Right forelimb (tissue), 1 donor: ENCODE measurements at regions not wholly inside any gene's neighbourhood (a gene's known extent, or its start where the extent isn't known, plus 50 kb on each side); places are given as distances from the start of the nearest gene placed in this dataset.

Source experiments
- DNase-seq: peaks from one replicate; pipeline ENCODE4 v3.0.0-alpha.2; 2018

DNA sequence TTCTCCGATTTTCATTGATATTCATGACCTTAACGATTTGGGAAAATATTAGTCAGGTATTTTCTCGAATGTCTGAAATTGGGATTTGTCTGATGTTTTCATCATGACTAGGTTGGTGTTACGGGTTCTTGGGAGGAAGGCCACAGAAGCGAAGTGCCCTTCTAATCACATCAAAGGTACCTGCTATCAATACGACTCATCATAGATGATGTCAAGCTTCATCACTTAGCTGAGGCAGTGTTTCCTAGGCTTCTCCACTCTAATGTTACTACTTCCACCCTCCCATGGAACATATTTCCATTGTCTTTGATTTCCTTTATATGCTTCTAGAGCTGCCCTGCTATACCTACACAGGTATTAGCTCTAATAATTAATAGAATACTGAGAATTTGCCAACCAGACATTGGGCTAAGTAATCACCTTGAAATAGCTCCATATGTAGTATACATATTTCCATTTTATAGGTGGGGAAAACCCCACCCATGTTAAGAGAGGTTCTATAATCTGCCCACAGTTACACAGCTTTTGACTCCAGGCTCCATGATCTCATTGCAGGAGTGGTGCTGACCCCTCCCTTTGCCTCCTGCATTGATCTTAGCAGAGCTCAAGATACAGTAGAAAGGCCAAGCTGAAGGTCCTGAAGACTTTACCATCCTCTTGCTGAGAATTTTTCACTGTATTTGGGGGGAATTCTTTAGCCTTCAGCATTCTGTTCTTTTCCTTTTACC lies 238.6 kb upstream of the ADAMTSL1 start:
- no peak for DNase-seq

DNA sequence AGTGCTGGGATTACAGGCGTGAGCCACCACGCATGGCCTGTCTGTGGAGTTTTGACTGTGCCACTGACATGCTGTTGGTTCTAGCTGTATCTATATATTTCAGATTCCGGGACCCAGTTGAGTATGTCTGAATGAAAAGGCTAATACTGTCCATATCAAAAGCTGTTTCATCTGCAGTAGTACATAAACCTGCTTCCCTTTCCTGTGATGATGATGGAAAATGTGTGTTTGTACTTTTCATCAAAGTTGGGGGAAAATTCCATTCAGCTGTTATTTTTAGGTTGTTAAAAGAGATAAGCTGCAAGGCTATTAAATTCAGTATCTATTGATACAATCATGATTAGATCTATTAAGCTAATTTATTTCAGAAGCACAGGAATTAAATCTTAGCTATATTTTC lies 237.6 kb upstream of the ADAMTSL1 start:
- DNase-seq = no peak

DNA sequence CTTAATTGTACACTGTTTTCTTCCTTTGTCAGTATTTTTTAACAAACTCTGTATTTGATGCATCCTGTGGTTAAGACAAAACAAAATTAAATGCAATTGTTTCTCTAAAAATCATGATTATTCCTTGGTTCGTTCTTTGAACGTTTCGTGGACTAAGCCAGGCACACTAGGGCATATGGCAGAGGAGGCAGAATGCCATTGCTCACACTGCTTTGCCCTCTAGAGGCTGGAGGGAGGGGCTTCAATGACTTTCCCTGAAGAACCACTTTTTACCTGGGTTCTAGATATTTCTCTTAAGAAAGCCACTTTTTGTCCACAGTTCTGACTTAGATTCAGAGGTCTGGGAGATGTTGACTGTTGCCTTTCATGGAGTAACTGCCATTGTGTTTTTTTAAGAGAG lies 236.2 kb upstream of the ADAMTSL1 start:
- DNase-seq = no peak

DNA sequence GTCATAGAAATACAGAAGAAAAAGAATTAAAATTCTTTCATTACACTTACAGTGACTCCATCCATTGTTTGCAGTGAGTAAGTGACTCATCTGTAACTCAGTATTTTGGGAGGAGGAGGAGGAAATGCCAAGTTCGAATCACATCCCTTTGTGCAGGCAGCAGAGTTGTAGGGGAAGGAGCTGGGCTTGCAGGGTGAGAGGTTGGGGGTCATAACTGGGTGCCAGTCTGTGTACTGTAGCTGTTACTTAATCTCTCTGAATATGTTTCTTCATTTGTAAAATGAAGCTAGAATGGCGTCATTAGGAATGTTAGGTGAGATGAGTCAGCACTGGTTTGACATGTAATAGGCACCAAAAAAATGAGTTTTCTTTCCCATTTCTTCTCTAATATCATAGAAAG lies 235.7 kb upstream of the ADAMTSL1 start:
- no peak for DNase-seq

DNA sequence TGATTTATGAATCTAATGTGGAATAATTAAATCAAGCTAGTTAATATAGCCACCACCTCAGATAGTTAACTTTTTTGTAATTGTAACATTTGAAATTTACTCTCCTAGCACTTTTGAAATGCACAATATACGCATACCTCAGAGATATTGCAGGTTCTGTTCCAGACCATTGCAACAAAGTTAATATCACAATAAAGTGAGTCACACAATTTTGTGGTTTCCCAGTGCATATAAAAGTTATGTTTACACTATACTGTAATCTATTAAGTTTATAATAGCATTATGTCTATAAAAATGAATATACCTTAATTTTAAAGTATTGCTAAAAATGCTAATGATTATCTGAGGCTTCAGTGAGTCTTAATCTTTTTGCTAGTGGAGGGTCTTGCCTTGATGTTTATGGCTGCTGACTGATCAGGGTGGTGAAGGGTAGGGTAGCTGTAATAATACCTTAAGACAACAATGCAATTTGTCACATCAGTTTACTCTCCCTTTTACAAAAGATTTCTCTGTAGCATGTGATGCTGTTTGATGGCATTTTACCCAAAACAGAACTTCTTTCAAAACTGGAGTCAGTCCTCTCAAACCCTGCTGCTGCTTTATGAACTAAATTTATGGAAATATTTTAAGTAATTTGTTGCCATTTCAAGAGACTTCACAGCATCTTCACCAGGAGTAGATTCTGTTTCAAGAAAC lies 235.1 kb upstream of the ADAMTSL1 start:
- no peak for DNase-seq

DNA sequence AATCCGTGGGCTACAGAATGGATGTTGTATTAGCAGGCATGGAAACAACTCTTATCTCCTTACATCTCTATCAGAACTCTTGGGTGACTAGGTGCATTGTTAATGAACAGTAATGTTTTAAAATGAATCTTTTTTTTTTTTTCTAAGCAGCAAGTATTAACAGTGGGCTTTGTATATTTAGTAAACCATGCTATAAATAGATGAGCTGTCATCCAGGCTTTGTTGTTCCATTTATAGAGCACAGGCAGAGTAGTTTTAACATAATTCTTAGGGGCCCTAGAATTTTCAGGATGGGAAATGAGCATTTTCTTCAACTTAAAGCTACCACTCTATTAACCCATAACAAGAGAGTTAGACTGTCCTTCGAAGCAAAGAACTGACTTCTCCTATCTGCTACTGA lies 233.7 kb upstream of the ADAMTSL1 start:
- no peak for DNase-seq

DNA sequence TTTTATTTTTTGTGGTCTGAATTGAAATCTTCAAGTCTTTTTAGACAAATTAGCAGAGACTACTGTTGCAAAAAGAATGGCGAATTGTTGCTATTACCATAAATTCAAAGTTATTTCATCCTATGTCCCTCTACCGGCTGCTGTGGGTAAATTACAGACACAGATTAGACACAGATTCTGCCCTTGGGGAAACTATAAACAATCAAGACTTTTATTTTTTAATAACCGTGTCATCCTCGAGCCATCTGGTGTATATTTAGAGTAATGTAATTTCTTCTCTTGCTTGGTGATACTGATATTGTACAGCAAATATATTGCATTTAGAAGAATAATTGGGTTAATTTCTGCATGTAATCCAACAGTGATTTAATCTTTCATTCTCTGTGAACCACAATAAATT lies 228.0 kb upstream of the ADAMTSL1 start:
- no peak for DNase-seq

DNA sequence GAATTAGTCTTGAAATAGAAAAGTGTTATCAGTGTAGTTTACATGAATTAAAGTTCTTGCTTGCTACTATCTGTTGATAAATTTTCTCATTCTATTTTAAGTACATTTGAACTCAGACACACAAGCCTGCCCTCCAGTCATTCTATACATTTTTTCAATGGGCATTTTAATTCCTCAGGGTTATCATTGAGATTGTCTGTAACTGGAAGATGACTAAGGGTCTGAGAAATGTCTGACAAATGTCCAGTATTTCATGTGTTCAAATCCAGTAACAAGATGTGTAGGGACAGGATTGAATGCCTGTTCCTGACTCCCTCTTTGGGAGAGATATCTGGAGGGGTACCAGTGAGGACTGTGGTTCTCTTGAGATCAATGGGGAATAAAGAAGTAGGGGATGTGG lies 223.9 kb upstream of the ADAMTSL1 start:
- no peak for DNase-seq

DNA sequence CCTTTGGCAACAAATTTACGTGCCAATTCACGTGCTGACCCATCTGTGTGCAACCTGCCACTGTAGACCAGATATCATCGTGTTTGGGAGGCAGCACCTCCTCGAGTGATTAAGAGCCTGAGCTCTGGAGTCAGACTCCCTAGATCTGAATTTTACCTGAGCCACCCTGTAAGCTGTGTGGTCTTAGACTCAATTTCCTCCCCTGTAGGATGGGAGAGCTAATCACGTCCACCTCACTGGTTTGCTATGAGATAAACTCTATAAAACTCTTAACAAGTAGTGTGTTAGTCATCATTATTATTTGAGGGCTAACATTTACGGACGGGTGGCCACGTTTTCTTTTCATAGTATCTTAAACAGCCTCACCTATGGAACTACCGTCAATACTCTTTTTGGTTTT lies 220.0 kb upstream of the ADAMTSL1 start:
- DNase-seq = no peak

DNA sequence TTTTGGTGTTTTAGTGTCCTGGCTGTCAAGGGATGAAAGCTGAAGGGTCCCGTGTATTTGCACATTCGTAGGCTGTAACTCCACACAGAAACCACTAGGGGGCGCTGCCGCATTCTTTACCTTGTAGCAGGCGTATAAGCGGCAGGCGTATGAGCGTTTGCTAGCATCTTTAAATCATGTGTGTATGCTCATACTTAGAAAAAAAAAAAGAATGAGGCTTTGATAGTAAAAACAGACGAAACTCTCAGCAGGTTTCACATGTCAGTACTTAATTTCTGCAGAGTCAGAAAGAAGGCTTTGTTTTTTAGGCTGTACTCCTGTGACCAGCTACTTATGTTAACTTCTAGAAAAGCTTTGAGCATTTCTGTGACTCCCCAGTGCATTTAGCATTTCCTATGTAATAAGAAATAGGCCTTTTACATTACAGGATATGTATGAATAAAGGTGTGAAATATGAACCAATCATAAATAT lies 218.8 kb upstream of the ADAMTSL1 start:
- peak; percentile 90 for DNase-seq

DNA sequence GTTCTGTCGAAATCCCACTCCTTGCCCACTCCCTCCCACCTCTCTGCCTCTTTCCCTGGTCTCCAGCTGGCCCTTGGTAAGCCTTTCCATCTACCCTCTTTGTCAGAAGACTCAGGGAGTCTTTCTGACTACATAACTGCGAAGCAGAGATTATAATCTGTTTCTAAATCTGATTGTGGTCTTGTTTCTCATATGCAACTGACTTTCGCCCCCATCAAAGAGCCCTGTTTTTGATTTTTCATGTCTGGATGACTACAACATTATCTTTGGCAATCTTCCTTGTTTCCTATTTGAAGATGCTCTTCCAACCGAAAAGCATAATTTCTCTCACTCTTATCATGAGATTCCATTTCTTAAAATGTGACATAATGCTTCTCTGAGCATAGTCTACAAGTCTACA lies 218.2 kb upstream of the ADAMTSL1 start:
- no peak for DNase-seq

DNA sequence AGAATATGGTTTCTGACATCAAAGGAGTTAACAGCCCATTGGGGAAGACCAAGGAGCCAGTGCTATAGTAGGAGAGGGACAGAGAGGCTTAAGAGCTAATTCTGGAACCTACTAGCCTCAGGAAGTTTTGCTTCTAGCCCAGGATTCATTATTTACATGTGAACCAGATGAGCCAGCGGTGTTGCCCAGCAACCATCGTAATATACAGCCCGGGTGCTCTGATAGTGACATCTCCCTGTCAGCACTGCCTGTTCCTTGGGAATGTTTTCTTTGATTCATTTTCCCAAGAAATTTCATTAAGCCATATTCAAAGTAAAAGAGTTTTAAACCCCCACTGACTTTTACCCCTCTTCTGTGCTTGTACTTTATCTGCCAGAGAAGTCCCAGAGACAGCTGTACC lies 217.4 kb upstream of the ADAMTSL1 start:
- DNase-seq = no peak

DNA sequence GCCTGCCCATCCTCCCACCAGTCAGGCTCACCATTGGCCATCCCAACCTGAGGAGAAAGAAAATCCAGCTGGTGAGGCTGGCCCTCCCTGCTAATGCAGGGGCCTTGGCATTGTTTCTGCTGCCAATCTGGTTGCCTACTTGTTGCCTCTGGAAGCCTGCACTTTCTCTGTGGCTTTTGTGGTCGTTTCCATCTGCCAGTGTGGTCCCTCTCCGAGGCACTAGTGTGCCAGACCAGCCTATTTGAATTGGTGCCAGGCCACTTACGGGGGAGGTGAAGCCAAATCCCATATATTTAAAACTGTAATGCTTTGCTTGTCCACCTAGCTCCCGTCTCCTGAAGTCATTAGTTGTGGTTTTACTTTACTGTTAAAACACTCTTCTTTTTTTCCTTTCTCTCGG lies 213.4 kb upstream of the ADAMTSL1 start:
- DNase-seq = peak; percentile 79

DNA sequence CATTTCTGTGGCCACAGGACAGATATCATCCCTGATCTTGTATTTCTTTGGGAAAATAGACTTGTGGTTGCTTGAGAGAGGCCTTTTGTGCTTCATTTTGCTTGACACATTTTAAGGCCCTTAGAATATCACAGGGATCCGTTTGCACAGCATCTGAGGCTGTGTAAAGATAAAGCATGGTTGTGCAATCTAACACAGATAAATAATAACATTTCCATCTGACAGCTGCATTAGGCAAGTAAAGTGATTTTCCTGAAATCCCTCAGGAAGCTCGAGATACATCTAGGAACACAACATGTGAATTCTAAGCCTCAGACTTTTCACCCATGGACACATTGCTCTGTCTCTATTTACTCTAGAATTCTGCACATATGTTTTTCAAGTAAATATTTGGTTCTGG lies 212.8 kb upstream of the ADAMTSL1 start:
- no peak for DNase-seq

DNA sequence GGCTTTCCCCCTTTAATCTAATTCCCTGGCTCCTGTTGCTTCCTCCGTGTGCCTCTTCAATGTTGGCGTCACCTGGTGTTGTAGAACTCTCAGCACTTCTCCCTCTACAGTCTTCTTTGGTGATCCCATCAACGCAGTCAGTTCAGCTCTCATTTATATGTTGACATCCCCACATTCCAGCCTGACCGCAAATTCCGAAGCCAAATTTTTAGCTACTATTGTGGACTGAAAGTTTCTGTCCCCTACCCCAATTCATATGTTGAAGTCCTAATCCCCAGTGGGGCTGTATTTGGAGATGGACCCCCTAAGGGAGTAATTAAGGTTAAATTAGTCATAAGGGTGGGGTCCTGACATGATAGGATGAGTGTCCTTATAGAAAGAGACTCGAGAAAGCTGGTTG lies 210.6 kb upstream of the ADAMTSL1 start:
- DNase-seq = no peak

DNA sequence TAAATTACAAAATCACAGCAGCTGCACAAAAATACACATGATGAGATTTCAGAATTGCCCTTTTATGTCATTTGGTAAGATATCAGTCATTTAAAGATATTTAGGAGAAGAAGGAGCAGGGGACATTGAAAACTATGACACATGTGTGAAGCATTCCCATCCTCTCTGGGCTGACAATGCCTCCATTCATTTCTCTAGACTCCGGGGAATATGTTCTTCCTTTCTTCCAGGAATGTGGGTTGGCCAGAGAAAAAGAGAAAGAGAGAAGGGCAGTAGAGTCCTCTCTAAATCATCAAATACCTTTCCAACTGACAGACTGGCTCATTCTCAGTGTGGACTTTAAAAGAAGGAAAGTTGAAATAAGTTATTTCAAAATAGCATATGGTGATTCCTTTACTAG lies 205.6 kb upstream of the ADAMTSL1 start:
- no peak for DNase-seq

DNA sequence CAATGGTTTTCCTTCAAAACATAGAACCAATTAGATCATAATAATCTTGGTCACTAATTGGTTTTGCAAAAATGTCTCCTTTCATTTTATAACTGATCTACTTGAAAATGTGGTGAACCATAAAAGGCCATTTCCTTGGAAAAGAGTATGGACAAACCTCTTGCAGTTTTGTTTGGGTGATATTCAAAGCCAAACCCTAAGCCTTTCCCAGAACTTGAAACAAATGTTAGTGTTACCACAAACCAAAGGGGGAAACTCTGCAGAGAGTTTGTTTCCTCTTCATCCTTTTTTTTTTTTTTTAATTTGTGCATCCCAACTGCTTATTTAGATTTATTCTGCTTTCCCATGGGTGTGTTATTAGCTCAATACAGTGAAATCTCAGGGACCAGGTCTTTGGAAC lies 204.4 kb upstream of the ADAMTSL1 start:
- DNase-seq = no peak

DNA sequence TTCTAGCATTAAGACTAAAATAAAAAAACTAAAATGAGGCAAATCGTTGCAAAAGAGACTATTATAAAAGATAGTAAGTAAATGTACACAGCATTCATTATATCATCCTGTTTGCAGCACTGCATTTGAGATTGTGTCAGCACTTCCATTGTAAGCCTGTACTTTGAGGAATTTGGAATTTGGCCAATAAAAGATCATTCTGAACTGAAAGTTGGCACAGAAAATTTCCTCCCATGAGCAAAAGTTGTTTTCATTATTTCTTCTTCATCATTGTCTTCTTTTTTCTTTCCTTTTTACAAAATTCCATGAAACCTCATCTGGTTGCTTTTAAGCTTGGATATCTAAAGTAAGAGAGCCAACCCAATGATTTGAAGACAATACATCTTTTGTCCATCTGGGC lies 199.3 kb upstream of the ADAMTSL1 start:
- no peak for DNase-seq

DNA sequence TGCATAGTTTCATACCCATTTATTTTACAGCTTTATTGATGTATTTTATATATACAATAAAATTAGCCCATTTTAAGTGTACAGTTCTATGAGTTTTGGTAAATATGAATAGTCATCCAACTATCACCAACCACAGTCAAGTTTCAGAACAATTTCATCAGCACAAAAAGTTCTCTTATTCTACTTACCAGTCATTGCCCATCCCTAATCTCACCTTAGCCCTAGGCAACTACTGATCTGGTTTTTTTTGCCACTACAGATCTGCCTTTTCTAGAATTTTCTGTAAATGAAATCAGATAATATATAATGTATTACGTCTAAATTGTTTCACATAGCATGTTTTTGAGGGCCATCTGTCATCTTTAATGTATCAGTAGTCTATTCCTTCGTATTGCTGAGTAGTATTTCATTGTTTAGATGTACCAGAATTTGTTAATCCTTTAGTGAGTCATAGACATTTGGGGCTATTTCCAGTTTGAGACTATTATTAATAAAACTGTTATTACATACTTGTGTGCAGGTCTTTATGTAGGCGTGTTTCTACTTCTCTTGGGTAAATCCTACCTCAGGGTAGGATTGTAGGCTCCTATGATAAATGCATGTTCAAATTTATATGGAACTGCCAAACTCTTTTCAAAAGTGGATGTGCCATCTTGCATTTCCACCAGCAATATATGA lies 198.5 kb upstream of the ADAMTSL1 start:
- no peak for DNase-seq

DNA sequence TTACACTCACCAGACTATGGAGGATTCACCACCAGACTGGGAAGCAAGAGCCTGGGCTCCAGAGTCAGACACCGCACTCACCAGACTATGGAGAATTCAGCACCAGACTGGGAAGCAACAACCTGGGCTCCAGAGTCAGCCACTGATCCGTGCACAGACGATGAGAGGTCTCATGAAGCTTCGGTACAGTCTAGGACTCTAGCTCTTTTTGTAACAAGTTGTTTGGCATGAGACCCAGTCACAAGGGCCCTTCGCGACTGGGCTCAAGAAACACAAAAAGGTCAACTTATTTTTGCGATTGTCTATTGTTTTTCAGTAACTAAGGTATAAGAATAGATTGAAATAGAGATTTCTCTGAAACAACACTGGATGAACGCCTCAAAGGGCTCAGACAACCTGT lies 192.7 kb upstream of the ADAMTSL1 start:
- DNase-seq = no peak

DNA sequence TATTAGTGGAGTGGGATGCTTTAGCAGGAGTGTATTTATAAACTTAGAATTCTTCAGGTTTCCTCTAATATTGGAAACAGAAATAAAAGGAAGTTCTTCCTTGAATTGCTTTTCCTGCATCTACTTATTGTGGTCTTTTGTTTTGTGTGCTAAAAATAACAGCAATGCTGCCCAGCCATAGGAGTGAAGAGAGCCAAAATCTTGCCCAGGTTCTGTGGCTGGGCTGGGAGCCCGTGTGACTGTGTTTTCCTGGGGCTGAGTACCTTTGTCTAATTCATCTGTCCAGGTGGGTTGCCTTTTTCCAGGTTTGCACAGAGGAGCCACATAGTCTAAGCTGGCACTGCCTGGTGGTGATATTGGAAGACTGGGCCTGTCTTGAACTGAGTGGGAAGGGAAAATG lies 179.7 kb upstream of the ADAMTSL1 start:
- no peak for DNase-seq

DNA sequence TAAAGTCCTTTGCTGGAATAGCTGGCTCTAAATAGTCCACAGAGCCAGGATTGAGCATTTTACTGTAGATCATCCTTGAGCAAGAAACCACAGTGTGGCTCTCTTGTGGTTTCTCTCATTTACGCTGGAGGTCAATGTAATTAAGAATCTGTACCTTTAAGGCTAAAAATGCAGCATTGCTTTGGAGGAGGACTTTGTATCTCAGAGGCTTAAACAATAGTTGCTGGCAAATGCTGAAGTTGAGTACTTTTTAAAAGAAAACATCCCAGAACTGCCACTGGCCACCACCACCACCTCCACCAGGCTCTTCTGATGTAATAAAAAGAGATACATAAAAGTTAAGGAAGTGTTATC lies 177.3 kb upstream of the ADAMTSL1 start:
- no peak for DNase-seq

DNA sequence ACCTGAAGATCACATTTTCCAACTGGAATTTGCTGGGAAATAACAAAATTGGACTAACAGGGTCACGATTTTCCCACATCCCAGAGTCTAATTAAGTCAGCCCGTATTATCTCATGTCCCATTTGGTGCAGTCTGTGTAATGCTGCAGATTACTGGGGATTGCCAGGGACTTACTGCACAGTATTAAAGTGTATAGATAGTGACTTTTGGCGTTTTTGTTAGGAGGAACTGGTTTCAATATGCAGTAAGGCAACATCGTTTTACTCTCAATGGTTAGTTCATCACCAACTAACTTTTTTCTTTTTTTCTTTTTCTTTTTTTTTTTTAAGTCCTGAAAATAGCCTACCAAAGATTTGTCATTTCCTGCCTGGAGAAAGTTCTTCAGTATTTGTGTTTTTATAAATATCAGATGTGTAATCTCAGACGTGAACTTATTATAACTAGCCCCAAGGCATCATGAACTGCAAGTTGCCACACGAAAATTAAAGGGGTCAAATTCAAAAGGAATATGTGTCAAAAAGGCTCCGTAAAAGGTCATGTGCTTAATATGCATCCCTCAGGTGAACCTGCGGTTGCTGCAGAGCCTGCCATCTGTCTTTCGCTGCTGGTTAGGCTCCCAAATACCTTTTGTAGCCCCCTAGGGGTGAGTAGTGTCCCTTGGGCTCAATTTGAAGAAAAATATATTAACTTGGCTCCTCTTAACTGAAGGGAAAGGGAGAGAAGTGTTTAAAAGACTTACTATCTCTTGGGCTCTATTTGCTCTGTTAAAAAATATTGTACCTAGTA lies 176.7 kb upstream of the ADAMTSL1 start:
- DNase-seq = no peak

DNA sequence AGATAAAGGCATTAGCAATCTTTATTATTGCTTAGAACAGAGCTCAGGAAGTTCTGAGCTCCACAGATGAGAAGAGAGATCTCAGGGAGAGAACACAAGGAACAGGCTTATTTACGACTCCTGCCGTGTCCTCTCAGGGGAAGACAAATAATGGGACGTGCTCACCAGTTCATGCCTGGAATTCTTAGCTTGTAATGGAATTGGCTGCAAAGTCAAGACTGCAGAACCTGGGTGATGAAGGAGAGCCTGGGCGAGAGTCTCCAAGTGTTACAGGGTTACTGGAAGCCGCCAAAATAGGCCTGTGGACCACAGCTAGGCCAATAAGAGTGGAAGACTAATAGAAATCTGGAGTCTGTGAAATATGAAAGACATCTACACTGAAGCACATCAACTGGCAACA lies 174.5 kb upstream of the ADAMTSL1 start:
- DNase-seq = no peak
